Adrenal gland (tissue), 9 donors: ENCODE measurements at regions not wholly inside any gene's neighbourhood (a gene's known extent, or its start where the extent isn't known, plus 50 kb on each side); places are given as distances from the start of the nearest gene placed in this dataset.

ENCODE experiments used
- DNase-seq, 7 donors: peaks; one replicate each; pipeline ENCODE4 v3.0.0-alpha.2; 2019 to 2020
- H3K27ac ChIP-seq, 5 donors: fragments of 200-600 bp; sonication (generic) in 4 of 5; 1 replicate in 3 of 5; 2 replicates in 2 of 5; pipeline versions ENCODE4 v1.5.1 to v1.8.0; 2016 to 2020; ENCODE audit warnings: mild to moderate bottlenecking in 1 of 5
- H3K27me3 ChIP-seq: fragments of 200-600 bp; 2 replicates; pipeline ENCODE4 v1.8.0; 2021
- H3K36me3 ChIP-seq, 2 donors: fragments of 200-600 bp; replicated peaks in 1 of 2; 1 replicate in 1 of 2; 2 replicates in 1 of 2; pipeline versions ENCODE4 v1.5.1 to v1.8.0; 2018 to 2022
- H3K4me1 ChIP-seq, 2 donors: fragments of 200-600 bp; replicated peaks in 1 of 2; 1 replicate in 1 of 2; 2 replicates in 1 of 2; pipeline versions ENCODE4 v1.5.1 to v1.8.0; 2018 to 2021
- H3K4me3 ChIP-seq, 4 donors: fragments of 200-600 bp; sonication (generic) in 3 of 4; one replicate each; pipeline ENCODE4 v1.5.1; 2016 to 2018
- H3K9me3 ChIP-seq, 3 donors: fragments of 200-600 bp; sonication (generic) in 1 of 3; replicated peaks in 1 of 3; 1 replicate in 2 of 3; 2 replicates in 1 of 3; pipeline versions ENCODE4 v1.5.1 to v1.8.0; 2016 to 2021
- CTCF ChIP-seq, 6 experiments: fragments of 450-650 bp in 4 of 6; fragments of 200-600 bp in 2 of 6; sonication (generic) in 1 of 6; IDR thresholded peaks; 1 replicate in 5 of 6; 2 replicates in 1 of 6; pipeline versions ENCODE4 v1.5.1 to v1.8.0; 2016 to 2021; ENCODE audit warnings: antibody characterized with exemption in 6 of 6, mild to moderate bottlenecking in 2 of 6, moderate library complexity in 1 of 6
- POLR2A ChIP-seq, 2 donors: fragments of 450-650 bp; IDR thresholded peaks; one replicate each; pipeline ENCODE4 v1.6.1; 2017; ENCODE audit warnings: antibody characterized with exemption in 2 of 2, mild to moderate bottlenecking in 2 of 2, moderate library complexity in 1 of 2
- WGBS, 4 donors: extraction: QIAGEN DNeasy Blood & Tissue Kit in 2 of 4; methylation state at CpG; one replicate each; pipeline versions ENCODE4 v1.1.5 to v1.1.7; 2013 to 2017; 5-methylcytosine and 5-hydroxymethylcytosine counted together
- intact Hi-C, 2 donors: fragments of 100-400 bp; cut with DNase I; formaldehyde crosslinking; loops; one replicate each; pipeline versions ENCODE4 v1.14.1 to v1.15.0; 2022 to 2023
- donor health status: healthy with polysubstance abuse.
- donor health status: Bipolar disorder and iron deficiency.
- donor health status: DM: yes; HTN: yes; CAD: no.
- donor health status: DM: no; HTN: no; CAD: no.
- donor health status: DM: no; HTN: no; CAD: no.

- Histone ChIP-seq H3K4me3 (no peak overlapping the region), H3K9me3 (no peaks in the 10 kb centered on the region), H3K27me3 (no peaks in the 10 kb centered on the region), H3K27ac (no peak overlapping the region), H3K4me1 (no peaks in the 10 kb centered on the region), H3K36me3 (no peaks in the 10 kb centered on the region)
- no peak for TF ChIP-seq CTCF (IDR thresholded peaks at IDR 0.05)
- TF ChIP-seq POLR2A (IDR thresholded peaks at IDR 0.05) = no peak
- WGBS, 4 donors = 77 to 84% (median 81%) methylated on average over 7 of the region's 7 CpGs
- intact Hi-C loops = no loop called here
- no peak for DNase-seq
These were observed 1431.6 kb downstream of the CDH11 start for GRCh38 chr16:63690267-63690666.

- Histone ChIP-seq H3K9me3 (no peaks in the 10 kb centered on the region), H3K27me3 (no peaks in the 10 kb centered on the region), H3K4me3 (no peak overlapping the region), H3K4me1 (no peaks in the 10 kb centered on the region), H3K36me3 (no peaks in the 10 kb centered on the region), H3K27ac (no peak overlapping the region)
- WGBS, 4 donors = 75 to 81% (median 78%) methylated on average over 4 of the region's 4 CpGs
- TF ChIP-seq CTCF (IDR thresholded peaks at IDR 0.05) = no peak
- TF ChIP-seq POLR2A (IDR thresholded peaks at IDR 0.05) = no peak
- DNase-seq = no peak
- intact Hi-C loops = no loop called here
These were observed 1432.8 kb downstream of the CDH11 start for GRCh38 chr16:63689068-63689467.

GRCh38 chr16:63684149-63685101, 1437.4 kb downstream of the CDH11 start:
- 66 to 86% (median 70%) methylated on average over 7 to 8 of the region's 8 CpGs for WGBS, 4 donors
- TF ChIP-seq POLR2A (IDR thresholded peaks at IDR 0.05) = no peak
- TF ChIP-seq CTCF (IDR thresholded peaks at IDR 0.05) = no peak
- no peak overlapping the region for H3K27ac ChIP-seq
- H3K36me3 ChIP-seq = no peaks in the 10 kb centered on the region
- H3K4me1 ChIP-seq = no peaks in the 10 kb centered on the region
- H3K4me3 ChIP-seq = no peak overlapping the region
- H3K9me3 ChIP-seq = no peaks in the 10 kb centered on the region
- no peaks in the 10 kb centered on the region for H3K27me3 ChIP-seq
- no peak for DNase-seq
- intact Hi-C loops = no loop called here

GRCh38 chr16:63682844-63683243, 1439.0 kb downstream of the CDH11 start:
- H3K27ac ChIP-seq = no peak overlapping the region
- H3K9me3 ChIP-seq = no peaks in the 10 kb centered on the region
- no peak for DNase-seq
- H3K27me3 ChIP-seq = no peaks in the 10 kb centered on the region
- no peaks in the 10 kb centered on the region for H3K4me1 ChIP-seq
- no peaks in the 10 kb centered on the region for H3K36me3 ChIP-seq
- 55 to 70% (median 68%) methylated on average over 3 of the region's 3 CpGs for WGBS, 4 donors
- H3K4me3 ChIP-seq = no peak overlapping the region
- intact Hi-C loops = no loop called here
- no peak for TF ChIP-seq POLR2A (IDR thresholded peaks at IDR 0.05)
- no peak for TF ChIP-seq CTCF (IDR thresholded peaks at IDR 0.05)
